Large intestine (tissue), 3 donors: ENCODE measurements at regions not wholly inside any gene's neighbourhood (a gene's known extent, or its start where the extent isn't known, plus 50 kb on each side); places are given as distances from the start of the nearest gene placed in this dataset.

Experiments used
- DNase-seq, 2 donors: peaks; one replicate each; pipeline versions ENCODE4 v3.0.0 to v3.0.0-alpha.2; 2013
- H3K27ac ChIP-seq: one replicate; pipeline ENCODE4 v1.5.1; 2013; ENCODE audit warnings: low read length
- H3K27me3 ChIP-seq: 2 replicates; pipeline ENCODE4 v1.6.1; 2013; ENCODE audit warnings: low read length; ENCODE audit not compliant: control insufficient read depth, insufficient read depth
- H3K36me3 ChIP-seq: 2 replicates; pipeline ENCODE4 v1.6.1; 2013; ENCODE audit warnings: low read length; ENCODE audit not compliant: control insufficient read depth, insufficient read depth
- H3K4me1 ChIP-seq: one replicate; pipeline ENCODE4 v1.6.1; 2013; ENCODE audit warnings: low read length; ENCODE audit not compliant: control insufficient read depth, insufficient read depth
- H3K4me3 ChIP-seq: one replicate; pipeline ENCODE4 v1.5.1; 2013; ENCODE audit warnings: low read length
- H3K9me3 ChIP-seq: one replicate; pipeline ENCODE4 v1.6.1; 2013; ENCODE audit warnings: mild to moderate bottlenecking, low read depth, low read length, moderate library complexity; ENCODE audit not compliant: control insufficient read depth
- WGBS: methylation state at CpG from one replicate; pipeline ENCODE4 v1.1.5; 2013; ENCODE audit warnings: low lambda C conversion rate; ENCODE audit not compliant: insufficient coverage; 5-methylcytosine and 5-hydroxymethylcytosine counted together

DNA sequence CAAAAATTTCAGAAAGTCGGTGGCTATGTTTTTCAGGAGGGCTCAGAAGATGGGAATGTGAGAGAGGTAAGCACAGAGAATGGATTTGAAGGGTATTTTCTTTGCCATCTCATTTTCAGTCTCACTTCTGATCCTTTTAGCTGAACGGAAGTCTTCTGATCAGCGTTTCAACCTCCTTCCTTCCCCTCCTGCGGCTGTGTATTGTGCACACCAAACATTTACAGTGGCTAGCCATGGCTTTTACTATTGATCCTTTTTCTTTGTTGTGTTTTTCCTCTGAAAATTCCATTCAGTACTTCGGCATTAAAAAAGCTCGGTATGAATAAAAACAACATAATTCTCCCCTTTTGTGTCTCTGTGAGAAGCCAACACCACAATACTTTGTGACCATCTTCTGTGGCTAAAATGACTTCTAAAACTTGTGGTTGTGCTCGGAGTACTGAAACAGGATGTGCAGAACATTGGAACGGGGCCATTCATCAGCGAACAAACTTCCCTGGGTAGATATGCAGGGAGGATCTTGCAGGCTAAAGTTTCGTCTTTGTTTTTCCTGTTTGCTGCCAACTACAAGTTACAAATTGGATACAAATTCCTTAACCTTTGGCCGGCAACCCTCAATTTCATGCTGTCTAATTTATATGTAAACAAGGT lies 260.8 kb upstream of the FAM98A start:
- peaks cover 4% of the 10 kb centered on the region for H3K9me3 ChIP-seq
- no peak overlapping the region for H3K4me3 ChIP-seq
- H3K4me1 ChIP-seq = no peaks in the 10 kb centered on the region
- H3K36me3 ChIP-seq = no peaks in the 10 kb centered on the region
- no peaks in the 10 kb centered on the region for H3K27me3 ChIP-seq
- 40% methylated on average over 3 of the region's 11 CpGs for WGBS
- H3K27ac ChIP-seq = no peak overlapping the region
- DNase-seq = no peak

DNA sequence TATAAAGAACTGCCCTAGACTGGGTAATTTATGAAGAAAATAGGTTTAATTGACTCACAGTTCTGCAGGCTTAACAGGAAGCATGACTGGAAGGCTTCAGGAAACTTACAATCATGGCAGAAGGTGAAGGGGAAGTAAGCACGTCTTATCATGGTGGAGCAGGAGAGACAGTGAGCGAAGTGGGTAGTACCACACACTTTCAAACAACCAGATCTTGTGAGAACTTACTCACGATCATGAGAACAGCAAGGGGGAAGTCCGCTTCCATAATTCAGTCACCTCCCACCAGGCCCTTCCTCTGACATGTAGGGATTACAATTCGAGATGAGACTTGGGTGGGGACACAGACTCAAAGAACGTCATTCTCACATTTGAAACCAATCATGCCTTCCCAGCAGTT lies 260.1 kb upstream of the FAM98A start:
- Histone ChIP-seq H3K27ac (no peak overlapping the region), H3K4me3 (no peak overlapping the region), H3K4me1 (no peaks in the 10 kb centered on the region), H3K27me3 (no peaks in the 10 kb centered on the region), H3K36me3 (no peaks in the 10 kb centered on the region), H3K9me3 (peaks cover 4% of the 10 kb centered on the region)
- no peak for DNase-seq
- no CpG with 5 or more reads among the region's 6 CpGs for WGBS

- H3K36me3 ChIP-seq = no peaks in the 10 kb centered on the region
- no peaks in the 10 kb centered on the region for H3K9me3 ChIP-seq
- H3K27me3 ChIP-seq = no peaks in the 10 kb centered on the region
- no peak overlapping the region for H3K4me3 ChIP-seq
- WGBS = no CpG with 5 or more reads among the region's 2 CpGs
- no peak for DNase-seq
- H3K4me1 ChIP-seq = no peaks in the 10 kb centered on the region
- H3K27ac ChIP-seq = no peak overlapping the region
Measured at GRCh38 chr2:33848486-33848885, 249.4 kb upstream of the FAM98A start.

GRCh38 chr2:33839791-33840190 lies 240.7 kb upstream of the FAM98A start:
- no peaks in the 10 kb centered on the region for H3K27me3 ChIP-seq
- H3K4me3 ChIP-seq = no peak overlapping the region
- H3K36me3 ChIP-seq = no peaks in the 10 kb centered on the region
- WGBS = 90% methylated on average over 2 of the region's 7 CpGs
- H3K9me3 ChIP-seq = no peaks in the 10 kb centered on the region
- no peak overlapping the region for H3K27ac ChIP-seq
- H3K4me1 ChIP-seq = no peaks in the 10 kb centered on the region
- DNase-seq = no peak

GRCh38 chr2:33836628-33837027 lies 237.5 kb upstream of the FAM98A start:
- H3K27ac ChIP-seq = no peak overlapping the region
- H3K27me3 ChIP-seq = no peaks in the 10 kb centered on the region
- H3K4me3 ChIP-seq = no peak overlapping the region
- H3K36me3 ChIP-seq = no peaks in the 10 kb centered on the region
- no peak for DNase-seq
- H3K9me3 ChIP-seq = no peaks in the 10 kb centered on the region
- no peaks in the 10 kb centered on the region for H3K4me1 ChIP-seq
- 100% methylated on average over 4 of the region's 5 CpGs for WGBS

DNA sequence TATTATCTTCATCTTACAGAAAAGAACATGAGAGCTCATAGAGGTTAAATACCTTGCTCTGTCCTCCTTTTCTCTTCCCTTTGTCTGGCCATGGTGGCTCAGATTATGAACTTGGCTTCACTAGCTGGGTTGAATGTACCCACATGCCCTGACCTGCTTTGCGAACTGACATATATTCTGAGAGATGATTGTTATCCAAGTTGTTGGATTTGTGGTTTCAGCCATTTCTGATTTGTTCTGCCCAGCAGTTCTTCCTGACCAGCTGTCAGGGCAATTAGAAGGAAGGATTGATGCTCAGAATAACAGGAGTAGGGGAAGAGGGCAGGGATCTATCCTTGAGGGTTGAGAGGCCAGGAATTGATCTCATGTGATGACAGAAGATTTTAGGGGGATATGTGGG lies 236.8 kb upstream of the FAM98A start:
- H3K4me3 ChIP-seq = no peak overlapping the region
- DNase-seq = no peak
- no peaks in the 10 kb centered on the region for H3K27me3 ChIP-seq
- H3K4me1 ChIP-seq = no peaks in the 10 kb centered on the region
- H3K36me3 ChIP-seq = no peaks in the 10 kb centered on the region
- WGBS = no CpG with 5 or more reads among the region's 1 CpG
- H3K9me3 ChIP-seq = no peaks in the 10 kb centered on the region
- no peak overlapping the region for H3K27ac ChIP-seq

DNA sequence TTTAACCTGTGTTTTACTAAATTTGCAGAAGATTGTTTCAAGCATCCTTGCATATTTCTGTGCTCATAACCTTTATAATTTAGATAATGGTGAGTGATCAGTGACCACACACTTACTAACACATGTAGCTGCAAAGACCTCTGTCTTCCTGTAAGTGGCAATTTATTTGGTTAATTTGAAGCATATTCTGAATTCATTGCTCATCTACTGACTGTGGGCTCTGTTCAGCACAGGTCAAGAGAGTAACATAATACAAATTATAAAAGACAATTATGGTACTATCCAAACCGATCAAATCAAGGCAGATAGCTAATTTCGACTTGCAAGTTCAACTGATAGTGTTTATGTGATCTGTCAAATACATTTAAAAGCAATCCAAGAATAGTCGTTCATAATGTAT lies 223.9 kb upstream of the FAM98A start:
- no peak overlapping the region for H3K27ac ChIP-seq
- no peaks in the 10 kb centered on the region for H3K36me3 ChIP-seq
- H3K9me3 ChIP-seq = peaks cover 6% of the 10 kb centered on the region
- no peak for DNase-seq
- no peak overlapping the region for H3K4me3 ChIP-seq
- 100% methylated on average over 2 of the region's 3 CpGs for WGBS
- H3K27me3 ChIP-seq = no peaks in the 10 kb centered on the region
- H3K4me1 ChIP-seq = no peaks in the 10 kb centered on the region

DNA sequence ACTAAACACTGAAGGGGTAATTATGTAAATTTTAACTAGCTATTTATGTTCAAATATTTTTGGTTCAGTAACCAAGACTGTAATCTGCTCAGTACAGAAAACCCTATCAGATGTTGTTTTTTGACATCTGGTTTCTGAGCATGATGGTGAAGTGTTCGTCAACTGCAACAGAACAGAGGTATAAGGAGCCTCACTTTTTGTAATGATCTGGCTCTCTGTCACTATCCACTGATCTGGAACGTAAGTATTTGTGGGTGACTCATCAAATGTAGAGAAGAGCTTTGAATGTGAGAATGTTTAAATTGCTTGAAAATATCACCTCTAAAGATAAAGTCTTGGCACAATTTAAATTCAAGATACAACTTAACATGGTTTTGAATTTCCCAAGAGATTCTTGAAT lies 213.6 kb upstream of the FAM98A start:
- no peak for DNase-seq
- H3K27ac ChIP-seq = no peak overlapping the region
- no peaks in the 10 kb centered on the region for H3K4me1 ChIP-seq
- no CpG with 5 or more reads among the region's 2 CpGs for WGBS
- H3K27me3 ChIP-seq = no peaks in the 10 kb centered on the region
- H3K36me3 ChIP-seq = no peaks in the 10 kb centered on the region
- H3K4me3 ChIP-seq = no peak overlapping the region
- no peaks in the 10 kb centered on the region for H3K9me3 ChIP-seq

GRCh38 chr2:33810046-33810835 lies 211.1 kb upstream of the FAM98A start:
- DNase-seq = no peak
- H3K27me3 ChIP-seq = no peaks in the 10 kb centered on the region

DNA sequence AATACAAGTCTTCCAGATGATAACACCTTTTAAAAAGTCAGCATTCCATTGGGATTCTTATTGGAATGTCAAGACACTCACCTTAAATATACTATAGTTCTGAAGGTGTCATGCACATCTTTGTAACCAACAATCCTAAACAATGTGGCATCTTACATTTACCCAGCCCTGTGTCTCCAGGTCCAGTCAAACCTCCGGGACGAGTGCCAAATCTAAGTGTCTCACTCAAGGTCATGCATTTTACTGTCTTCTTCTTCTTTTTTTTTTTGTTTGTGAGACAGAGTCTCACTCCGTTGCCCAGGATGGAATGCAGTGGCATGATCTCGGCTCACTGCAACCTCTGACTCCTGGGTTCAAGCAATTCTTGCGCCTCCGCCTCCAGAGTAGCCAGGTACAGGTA lies 206.9 kb upstream of the FAM98A start:
- Histone ChIP-seq H3K36me3 (no peaks in the 10 kb centered on the region), H3K4me1 (no peaks in the 10 kb centered on the region), H3K27me3 (no peaks in the 10 kb centered on the region), H3K27ac (no peak overlapping the region), H3K4me3 (no peak overlapping the region), H3K9me3 (no peaks in the 10 kb centered on the region)
- WGBS = no CpG with 5 or more reads among the region's 6 CpGs
- DNase-seq = no peak

More at GRCh38 chr2:33810046-33810835, 211.1 kb upstream of the FAM98A start:
- Histone ChIP-seq H3K36me3 (no peaks in the 10 kb centered on the region), H3K27ac (no peak overlapping the region), H3K4me1 (no peaks in the 10 kb centered on the region), H3K9me3 (no peaks in the 10 kb centered on the region), H3K4me3 (no peak overlapping the region)
- WGBS = 81% methylated on average over 4 of the region's 9 CpGs

DNA sequence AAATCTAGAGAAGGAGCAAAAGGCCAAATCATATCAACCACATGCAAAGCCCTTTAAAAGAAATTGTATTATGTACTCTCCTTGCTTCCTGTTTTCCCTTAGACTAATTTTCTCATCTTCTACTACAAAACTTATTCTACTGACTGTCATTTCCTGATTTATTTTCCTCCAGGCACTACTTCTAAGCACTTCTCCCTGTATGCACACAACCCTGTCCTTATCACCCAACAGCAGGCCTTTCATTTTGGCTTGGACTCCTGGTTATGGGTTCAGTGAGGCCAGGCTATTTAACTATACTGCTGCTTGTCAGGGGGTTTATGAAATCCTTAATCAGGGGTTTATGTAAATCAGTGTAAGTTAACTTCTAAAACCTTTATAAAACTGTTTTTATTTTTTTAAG lies 205.1 kb upstream of the FAM98A start:
- Histone ChIP-seq H3K4me1 (no peaks in the 10 kb centered on the region), H3K4me3 (no peak overlapping the region), H3K9me3 (no peaks in the 10 kb centered on the region), H3K36me3 (no peaks in the 10 kb centered on the region), H3K27ac (no peak overlapping the region), H3K27me3 (no peaks in the 10 kb centered on the region)
- DNase-seq = no peak
